H9 (cell line): ENCODE measurements at regions not wholly inside any gene's neighbourhood (a gene's known extent, or its start where the extent isn't known, plus 50 kb on each side); places are given as distances from the start of the nearest gene placed in this dataset.

Experiments used
- DNase-seq: peaks from one replicate; pipeline ENCODE4 v3.0.0-alpha.2; 2017
- H2AFZ ChIP-seq: one replicate; pipeline ENCODE4 v1.6.1; 2013; ENCODE audit warnings: mild to moderate bottlenecking, low read length, control low read depth, moderate library complexity
- H2AK5ac ChIP-seq: 2 replicates; pipeline ENCODE4 v1.6.1; 2013; ENCODE audit warnings: low read length, control low read depth, mixed read lengths; ENCODE audit not compliant: insufficient read length
- H2BK120ac ChIP-seq: one replicate; pipeline ENCODE4 v1.6.1; 2013; ENCODE audit warnings: low read depth, mild to moderate bottlenecking, low read length, control low read depth, inconsistent platforms; ENCODE audit not compliant: poor library complexity, severe bottlenecking
- H2BK12ac ChIP-seq: 2 replicates; pipeline ENCODE4 v1.6.1; 2013; ENCODE audit warnings: low read length, control low read depth, mixed read lengths, low read depth; ENCODE audit not compliant: insufficient read length
- H2BK15ac ChIP-seq: 2 replicates; pipeline ENCODE4 v1.6.1; 2013; ENCODE audit warnings: low read depth, low read length, control low read depth
- H2BK20ac ChIP-seq: one replicate; pipeline ENCODE4 v1.6.1; 2013; ENCODE audit warnings: low read depth, mild to moderate bottlenecking, low read length, control low read depth, inconsistent platforms; ENCODE audit not compliant: poor library complexity, severe bottlenecking
- H2BK5ac ChIP-seq: 2 replicates; pipeline ENCODE4 v1.6.1; 2013; ENCODE audit warnings: low read length, control low read depth, mixed read lengths; ENCODE audit not compliant: insufficient read length
- H3K14ac ChIP-seq: 2 replicates; pipeline ENCODE4 v1.6.1; 2013; ENCODE audit warnings: low read length, control low read depth; ENCODE audit not compliant: insufficient read depth
- H3K18ac ChIP-seq: 2 replicates; pipeline ENCODE4 v1.6.1; 2013; ENCODE audit warnings: low read depth, mild to moderate bottlenecking, mixed read lengths, low read length, control low read depth; ENCODE audit not compliant: insufficient read length
- H3K23ac ChIP-seq: 2 replicates; pipeline ENCODE4 v1.6.1; 2013; ENCODE audit warnings: low read length, control low read depth, mixed read lengths, low read depth; ENCODE audit not compliant: insufficient read length
- H3K23me2 ChIP-seq: 2 replicates; pipeline ENCODE4 v1.6.1; 2013; ENCODE audit warnings: low read depth, mild to moderate bottlenecking, mixed read lengths, low read length, control low read depth; ENCODE audit not compliant: insufficient read length, poor library complexity, severe bottlenecking
- H3K27ac ChIP-seq: 2 replicates; pipeline ENCODE4 v1.5.1; 2013; ENCODE audit warnings: low read length, control low read depth, mixed read lengths, low read depth; ENCODE audit not compliant: insufficient read length
- H3K27me3 ChIP-seq: 2 replicates; pipeline ENCODE4 v1.6.1; 2013; ENCODE audit warnings: low read length, control low read depth, inconsistent platforms; ENCODE audit not compliant: insufficient read depth
- H3K4ac ChIP-seq: 2 replicates; pipeline ENCODE4 v1.6.1; 2013; ENCODE audit warnings: low read depth, mild to moderate bottlenecking, control low read depth, inconsistent platforms, low read length, moderate library complexity
- H3K4me1 ChIP-seq: 2 replicates; pipeline ENCODE4 v1.6.1; 2013; ENCODE audit warnings: low read length, control low read depth, inconsistent platforms; ENCODE audit not compliant: insufficient read depth
- H3K4me2 ChIP-seq: 2 replicates; pipeline ENCODE4 v1.6.1; 2013; ENCODE audit warnings: low read length, control low read depth, mixed read lengths; ENCODE audit not compliant: insufficient read length, insufficient read depth
- H3K56ac ChIP-seq: 2 replicates; pipeline ENCODE4 v1.6.1; 2013; ENCODE audit warnings: low read depth, mild to moderate bottlenecking, mixed read lengths, low read length, control low read depth; ENCODE audit not compliant: insufficient read length
- H3K79me1 ChIP-seq: 2 replicates; pipeline ENCODE4 v1.6.1; 2013; ENCODE audit warnings: low read depth, mild to moderate bottlenecking, moderate library complexity, low read length, control low read depth, inconsistent platforms; ENCODE audit not compliant: insufficient read depth, poor library complexity, severe bottlenecking
- H3K79me2 ChIP-seq: 2 replicates; pipeline ENCODE4 v1.6.1; 2013; ENCODE audit warnings: low read length, control low read depth, inconsistent platforms; ENCODE audit not compliant: insufficient read depth
- H3K9ac ChIP-seq: 2 replicates; pipeline ENCODE4 v1.6.1; 2013; ENCODE audit warnings: low read length, control low read depth, mixed read lengths; ENCODE audit not compliant: insufficient read length; ENCODE audit errors: extremely low read depth
- H3K9me3 ChIP-seq: one replicate; pipeline ENCODE4 v1.6.1; 2013; ENCODE audit warnings: low read depth, low read length, inconsistent platforms; ENCODE audit not compliant: control insufficient read depth
- H3T11ph ChIP-seq: one replicate; pipeline ENCODE4 v1.6.1; 2013; ENCODE audit warnings: mild to moderate bottlenecking, low read length, control low read depth, inconsistent platforms
- H4K20me1 ChIP-seq: one replicate; pipeline ENCODE4 v1.6.1; 2013; ENCODE audit not compliant: control insufficient read depth, insufficient read length, insufficient read depth
- H4K5ac ChIP-seq: 2 replicates; pipeline ENCODE4 v1.6.1; 2013; ENCODE audit warnings: low read depth, mild to moderate bottlenecking, mixed read lengths, low read length, control low read depth; ENCODE audit not compliant: insufficient read length
- H4K8ac ChIP-seq: replicated peaks from 2 replicates; pipeline ENCODE4 v1.6.1; 2013; ENCODE audit warnings: low read length, control low read depth, mixed read lengths, low read depth; ENCODE audit not compliant: insufficient read length
- H4K91ac ChIP-seq: 2 replicates; pipeline ENCODE4 v1.6.1; 2013; ENCODE audit warnings: low read depth, mild to moderate bottlenecking, moderate library complexity, mixed read lengths, low read length, control low read depth; ENCODE audit not compliant: insufficient read length
- H3K27ac Mint-ChIP-seq, 3 experiments: 2 replicates in 2 of 3; 3 replicates in 1 of 3; pipeline ENCODE4 v1.8.0; 2020 to 2021; ENCODE audit warnings: mixed read lengths in 3 of 3, mild to moderate bottlenecking in 1 of 3, moderate library complexity in 1 of 3
- H3K27me3 Mint-ChIP-seq: 2 replicates; pipeline ENCODE4 v1.8.0; 2021; ENCODE audit warnings: low read depth, mild to moderate bottlenecking, moderate library complexity, mixed read lengths
- H3K36me3 Mint-ChIP-seq, 3 experiments: 2 replicates in 2 of 3; 3 replicates in 1 of 3; pipeline ENCODE4 v1.8.0; 2020 to 2021; ENCODE audit warnings: low read depth in 3 of 3, mixed read lengths in 3 of 3; ENCODE audit not compliant: insufficient read depth in 1 of 3
- H3K4me1 Mint-ChIP-seq, 2 experiments: 2 replicates each; pipeline ENCODE4 v1.8.0; 2020; ENCODE audit warnings: mixed read lengths in 2 of 2
- H3K4me3 Mint-ChIP-seq, 2 experiments: 2 replicates in 1 of 2; 3 replicates in 1 of 2; pipeline ENCODE4 v1.8.0; 2020 to 2021; ENCODE audit warnings: mild to moderate bottlenecking in 2 of 2, mixed read lengths in 2 of 2, moderate library complexity in 1 of 2
- H3K9me3 Mint-ChIP-seq, 2 experiments: 2 replicates in 1 of 2; 3 replicates in 1 of 2; pipeline ENCODE4 v1.8.0; 2020; ENCODE audit warnings: mild to moderate bottlenecking in 2 of 2, mixed read lengths in 2 of 2, moderate library complexity in 1 of 2
- CTCF ChIP-seq: fragments of 200-600 bp; sonication (generic); conservative IDR thresholded peaks from 3 replicates; pipeline ENCODE4 v1.8.0; 2021; ENCODE audit warnings: antibody characterized with exemption, mild to moderate bottlenecking
- WGBS: extraction: QIAGEN DNeasy Blood & Tissue Kit; methylation state at CpG from one replicate; pipeline ENCODE4 v1.1.7; 2013; ENCODE audit warnings: missing lambda C conversion rate, low lambda C conversion rate, mixed read lengths; ENCODE audit not compliant: insufficient read length; ENCODE audit errors: extremely low coverage; 5-methylcytosine and 5-hydroxymethylcytosine counted together

- Histone ChIP-seq H3K27me3 (no peaks in the 10 kb centered on the region), H2AFZ (no peak overlapping the region), H3T11ph (no peak overlapping the region), H3K9ac (no peak overlapping the region), H3K27ac (no peak overlapping the region), H3K4ac (no peak overlapping the region), H3K4me1 (0 out of 2 replicates have a peak, but pooled peaks cover 2% of the 10 kb centered on the region), H3K9me3 (no peaks in the 10 kb centered on the region), H4K91ac (no peak overlapping the region), H4K20me1 (no peaks in the 10 kb centered on the region), H3K18ac (no peak overlapping the region), H2BK12ac (no peak overlapping the region), H4K5ac (no peak overlapping the region), H2BK5ac (no peak overlapping the region), H3K4me2 (no peak overlapping the region), H3K79me1 (no peaks in the 10 kb centered on the region), H3K23me2 (no peaks in the 10 kb centered on the region), H3K56ac (no peak overlapping the region), H2AK5ac (no peak overlapping the region), H2BK120ac (no peak overlapping the region), H3K14ac (no peak overlapping the region), H2BK20ac (no peak overlapping the region), H3K23ac (no peak overlapping the region), H4K8ac (no peak overlapping the region), H2BK15ac (no peak overlapping the region), H3K79me2 (no peaks in the 10 kb centered on the region)
- no peak overlapping the region for H3K4me3 Mint-ChIP-seq
- no peaks in the 10 kb centered on the region for H3K36me3 Mint-ChIP-seq
- TF ChIP-seq CTCF = no peak
- WGBS = no CpG with 5 or more reads among the region's 2 CpGs
- peaks cover 10 to 11% of the 10 kb centered on the region in 2 experiments for H3K4me1 Mint-ChIP-seq
- H3K9me3 Mint-ChIP-seq = no peaks in the 10 kb centered on the region
- peaks cover 1% of the 10 kb centered on the region for H3K27me3 Mint-ChIP-seq
- DNase-seq = no peak
- no peak overlapping the region for H3K27ac Mint-ChIP-seq
Measured at GRCh38 chr6:40841721-40842120, 197.3 kb downstream of the UNC5CL start.
